Prostate gland (tissue), 2 donors: ENCODE measurements at regions not wholly inside any gene's neighbourhood (a gene's known extent, or its start where the extent isn't known, plus 50 kb on each side); places are given as distances from the start of the nearest gene placed in this dataset.

Experiments used
- CTCF ChIP-seq, 4 experiments: fragments of 200-600 bp in 2 of 4; fragments of 450-650 bp in 2 of 4; sonication (generic) in 2 of 4; IDR thresholded peaks; 1 replicate in 3 of 4; 2 replicates in 1 of 4; pipeline ENCODE4 v1.5.1; 2016 to 2019; ENCODE audit warnings: antibody characterized with exemption in 4 of 4, mild to moderate bottlenecking in 2 of 4, moderate library complexity in 2 of 4
- POLR2AphosphoS5 ChIP-seq: sonication (generic); formaldehyde crosslinking; IDR thresholded peaks from one replicate; pipeline ENCODE4 v1.6.1; 2017; ENCODE audit warnings: antibody characterized with exemption

- TF ChIP-seq CTCF (IDR thresholded peaks at IDR 0.05) (no peak), POLR2AphosphoS5 (no peak)
Measured at GRCh38 chr10:94146746-94147145, 153.0 kb downstream of the PLCE1 start.
